Breast epithelium (tissue), 4 donors: ENCODE measurements at regions not wholly inside any gene's neighbourhood (a gene's known extent, or its start where the extent isn't known, plus 50 kb on each side); places are given as distances from the start of the nearest gene placed in this dataset.

Experiments
- DNase-seq, 2 donors: peaks; one replicate each; pipeline ENCODE4 v3.0.0-alpha.2; 2019; ENCODE audit warnings: low spot score in 2 of 2
- H3K27ac ChIP-seq, 2 donors: fragments of 200-600 bp; sonication (generic) in 1 of 2; one replicate each; pipeline ENCODE4 v1.5.1; 2016 to 2019; ENCODE audit warnings: mild to moderate bottlenecking in 1 of 2
- H3K27me3 ChIP-seq, 2 donors: fragments of 200-600 bp; sonication (generic) in 1 of 2; one replicate each; pipeline versions ENCODE4 v1.5.1 to v1.6.0; 2017 to 2019; ENCODE audit warnings: control low read depth in 1 of 2, mild to moderate bottlenecking in 1 of 2
- H3K36me3 ChIP-seq: fragments of 200-600 bp; one replicate; pipeline ENCODE4 v1.5.1; 2019
- H3K4me1 ChIP-seq, 2 donors: fragments of 200-600 bp; sonication (generic); one replicate each; pipeline ENCODE4 v1.5.1; 2016 to 2019; ENCODE audit warnings: control low read depth in 1 of 2
- H3K4me3 ChIP-seq, 3 donors: fragments of 200-600 bp; sonication (generic); 1 replicate in 2 of 3; 2 replicates in 1 of 3; pipeline ENCODE4 v1.5.1; 2016 to 2019; ENCODE audit warnings: mild to moderate bottlenecking in 3 of 3, moderate library complexity in 2 of 3
- H3K9me3 ChIP-seq, 2 donors: fragments of 200-600 bp; sonication (generic) in 1 of 2; one replicate each; pipeline ENCODE4 v1.5.1; 2016 to 2019; ENCODE audit warnings: control low read depth in 1 of 2
- POLR2A ChIP-seq: fragments of 450-650 bp; IDR thresholded peaks from one replicate; pipeline ENCODE4 v1.6.1; 2016; ENCODE audit warnings: antibody characterized with exemption, mild to moderate bottlenecking, moderate library complexity
- POLR2AphosphoS5 ChIP-seq, 3 donors: sonication (generic); formaldehyde crosslinking; IDR thresholded peaks; one replicate each; pipeline ENCODE4 v1.6.1; 2017; ENCODE audit warnings: antibody characterized with exemption in 3 of 3
- intact Hi-C: fragments of 100-400 bp; cut with DNase I; formaldehyde crosslinking; loops from one replicate; pipeline ENCODE4 v1.15.1; 2023; ENCODE audit warnings: low total_unique reads
- TF ChIP-seq, protein P1 (sequence below), 3 donors: fragments of 450-650 bp; IDR thresholded peaks; one replicate each; pipeline ENCODE4 v1.5.1; 2016 to 2017; ENCODE audit warnings: antibody characterized with exemption in 3 of 3, mild to moderate bottlenecking in 3 of 3, moderate library complexity in 3 of 3

GRCh38 chr10:91009121-91009520 lies 88.2 kb upstream of the ANKRD1 start:
- no peaks in the 10 kb centered on the region for H3K36me3 ChIP-seq
- intact Hi-C loops, result no loop called here
- no peaks in the 10 kb centered on the region for H3K27me3 ChIP-seq
- peak overlapping the region in 1 of 2 donors; percentile 29 for H3K27ac ChIP-seq
- no peaks in the 10 kb centered on the region for H3K9me3 ChIP-seq
- DNase-seq, result no peak
- H3K4me1 ChIP-seq, result no peaks in the 10 kb centered on the region
- no peak overlapping the region for H3K4me3 ChIP-seq
- TF ChIP-seq, protein P1, sequence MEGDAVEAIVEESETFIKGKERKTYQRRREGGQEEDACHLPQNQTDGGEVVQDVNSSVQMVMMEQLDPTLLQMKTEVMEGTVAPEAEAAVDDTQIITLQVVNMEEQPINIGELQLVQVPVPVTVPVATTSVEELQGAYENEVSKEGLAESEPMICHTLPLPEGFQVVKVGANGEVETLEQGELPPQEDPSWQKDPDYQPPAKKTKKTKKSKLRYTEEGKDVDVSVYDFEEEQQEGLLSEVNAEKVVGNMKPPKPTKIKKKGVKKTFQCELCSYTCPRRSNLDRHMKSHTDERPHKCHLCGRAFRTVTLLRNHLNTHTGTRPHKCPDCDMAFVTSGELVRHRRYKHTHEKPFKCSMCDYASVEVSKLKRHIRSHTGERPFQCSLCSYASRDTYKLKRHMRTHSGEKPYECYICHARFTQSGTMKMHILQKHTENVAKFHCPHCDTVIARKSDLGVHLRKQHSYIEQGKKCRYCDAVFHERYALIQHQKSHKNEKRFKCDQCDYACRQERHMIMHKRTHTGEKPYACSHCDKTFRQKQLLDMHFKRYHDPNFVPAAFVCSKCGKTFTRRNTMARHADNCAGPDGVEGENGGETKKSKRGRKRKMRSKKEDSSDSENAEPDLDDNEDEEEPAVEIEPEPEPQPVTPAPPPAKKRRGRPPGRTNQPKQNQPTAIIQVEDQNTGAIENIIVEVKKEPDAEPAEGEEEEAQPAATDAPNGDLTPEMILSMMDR (IDR thresholded peaks at IDR 0.05), result no peak
- no peak for TF ChIP-seq POLR2AphosphoS5 (IDR thresholded peaks at IDR 0.05)
- no peak for TF ChIP-seq POLR2A

DNA sequence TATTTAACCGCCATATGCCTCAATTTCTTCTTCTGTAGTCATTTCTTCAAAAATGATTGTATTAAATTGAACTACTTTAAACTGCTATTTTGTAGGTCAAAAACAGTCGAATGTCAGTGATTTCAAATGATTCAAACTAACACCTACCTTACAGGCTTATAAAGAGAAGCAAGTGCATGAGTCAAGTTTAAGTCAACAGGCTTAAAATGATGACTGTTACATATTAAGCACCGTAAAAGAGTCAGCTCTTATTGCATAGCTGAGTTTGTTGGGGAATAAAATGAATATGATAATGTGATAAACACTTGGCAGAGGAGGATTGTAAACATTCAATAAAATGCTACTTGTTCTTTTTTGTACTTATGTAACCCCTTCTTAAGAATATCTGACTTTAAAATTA lies 90.1 kb upstream of the ANKRD1 start:
- no peaks in the 10 kb centered on the region for H3K36me3 ChIP-seq
- TF ChIP-seq, protein P1 (IDR thresholded peaks at IDR 0.05), result no peak
- no peak for TF ChIP-seq POLR2A
- no peak for TF ChIP-seq POLR2AphosphoS5 (IDR thresholded peaks at IDR 0.05)
- intact Hi-C loops, result no loop called here
- no peak overlapping the region for H3K27ac ChIP-seq
- H3K9me3 ChIP-seq, result no peaks in the 10 kb centered on the region
- DNase-seq, result no peak
- H3K27me3 ChIP-seq, result no peaks in the 10 kb centered on the region
- no peaks in the 10 kb centered on the region for H3K4me1 ChIP-seq
- no peak overlapping the region for H3K4me3 ChIP-seq

GRCh38 chr10:91012502-91012901 lies 91.6 kb upstream of the ANKRD1 start:
- intact Hi-C loops, result no loop called here
- no peak for DNase-seq
- Histone ChIP-seq H3K27me3 (no peaks in the 10 kb centered on the region), H3K9me3 (no peaks in the 10 kb centered on the region), H3K4me3 (no peak overlapping the region), H3K27ac (no peak overlapping the region), H3K36me3 (no peaks in the 10 kb centered on the region), H3K4me1 (no peaks in the 10 kb centered on the region)
- no peak for TF ChIP-seq POLR2AphosphoS5 (IDR thresholded peaks at IDR 0.05)
- TF ChIP-seq, protein P1 (IDR thresholded peaks at IDR 0.05), result no peak
- no peak for TF ChIP-seq POLR2A

DNA sequence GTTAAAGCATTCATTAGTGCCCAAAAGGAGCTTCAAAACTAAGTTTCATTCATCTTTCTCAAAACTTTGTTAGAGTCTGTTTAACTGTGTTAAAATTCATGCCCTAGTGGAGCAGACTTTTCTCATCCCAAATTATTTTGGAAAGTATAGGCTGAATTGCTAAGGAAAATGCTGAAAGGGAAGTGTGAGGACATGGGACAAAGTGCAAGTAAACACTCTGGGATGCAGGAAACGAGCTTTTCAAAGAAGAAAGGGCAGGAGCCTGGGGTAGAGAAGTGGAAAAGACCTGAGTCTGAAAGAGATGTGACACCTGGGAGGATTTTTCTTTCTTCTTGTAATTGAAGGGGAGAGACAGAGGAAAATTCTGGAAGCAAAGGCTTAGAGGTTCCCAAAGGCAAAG lies 93.1 kb upstream of the ANKRD1 start:
- TF ChIP-seq, protein P1 (IDR thresholded peaks at IDR 0.05), result no peak
- TF ChIP-seq POLR2A, result no peak
- H3K27ac ChIP-seq, result no peak overlapping the region
- no peak for DNase-seq
- H3K36me3 ChIP-seq, result no peaks in the 10 kb centered on the region
- H3K27me3 ChIP-seq, result no peaks in the 10 kb centered on the region
- H3K9me3 ChIP-seq, result no peaks in the 10 kb centered on the region
- intact Hi-C loops, result no loop called here
- H3K4me3 ChIP-seq, result no peak overlapping the region
- no peaks in the 10 kb centered on the region for H3K4me1 ChIP-seq

GRCh38 chr10:91017198-91017597 lies 96.3 kb upstream of the ANKRD1 start:
- no peak for TF ChIP-seq POLR2A
- TF ChIP-seq POLR2AphosphoS5 (IDR thresholded peaks at IDR 0.05), result no peak
- TF ChIP-seq, protein P1 (IDR thresholded peaks at IDR 0.05), result no peak

More at GRCh38 chr10:91017198-91017597, 96.3 kb upstream of the ANKRD1 start:
- intact Hi-C loops, result no loop called here
- Histone ChIP-seq H3K27ac (no peak overlapping the region), H3K9me3 (no peaks in the 10 kb centered on the region), H3K4me1 (no peaks in the 10 kb centered on the region), H3K36me3 (no peaks in the 10 kb centered on the region), H3K4me3 (no peak overlapping the region), H3K27me3 (no peaks in the 10 kb centered on the region)
- DNase-seq, result no peak
